ENCODE measurements at regions not wholly inside any gene's neighbourhood (a gene's known extent, or its start where the extent isn't known, plus 50 kb on each side); places are given as distances from the start of the nearest gene placed in this dataset.

DNA sequence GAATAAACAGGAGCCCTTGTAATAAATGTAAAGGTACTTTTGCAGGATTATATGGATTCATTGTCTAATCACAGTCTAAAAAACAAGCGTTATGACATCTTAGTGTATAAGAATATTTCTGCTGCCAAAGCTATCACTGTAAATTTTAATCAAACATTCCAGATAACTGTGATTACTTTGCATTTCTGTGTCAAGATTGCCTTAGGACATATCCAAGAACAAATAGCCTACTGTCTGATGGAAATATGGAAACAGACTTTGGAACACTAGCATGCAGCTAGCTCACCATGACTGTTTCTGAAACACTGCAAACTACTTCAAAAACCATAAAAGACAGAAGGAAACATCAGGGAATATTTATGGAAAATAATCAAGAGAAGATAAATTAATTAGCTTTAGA is 248.7 kb upstream of the ASCC3 start:
- TF ChIP-seq, protein P1, sequence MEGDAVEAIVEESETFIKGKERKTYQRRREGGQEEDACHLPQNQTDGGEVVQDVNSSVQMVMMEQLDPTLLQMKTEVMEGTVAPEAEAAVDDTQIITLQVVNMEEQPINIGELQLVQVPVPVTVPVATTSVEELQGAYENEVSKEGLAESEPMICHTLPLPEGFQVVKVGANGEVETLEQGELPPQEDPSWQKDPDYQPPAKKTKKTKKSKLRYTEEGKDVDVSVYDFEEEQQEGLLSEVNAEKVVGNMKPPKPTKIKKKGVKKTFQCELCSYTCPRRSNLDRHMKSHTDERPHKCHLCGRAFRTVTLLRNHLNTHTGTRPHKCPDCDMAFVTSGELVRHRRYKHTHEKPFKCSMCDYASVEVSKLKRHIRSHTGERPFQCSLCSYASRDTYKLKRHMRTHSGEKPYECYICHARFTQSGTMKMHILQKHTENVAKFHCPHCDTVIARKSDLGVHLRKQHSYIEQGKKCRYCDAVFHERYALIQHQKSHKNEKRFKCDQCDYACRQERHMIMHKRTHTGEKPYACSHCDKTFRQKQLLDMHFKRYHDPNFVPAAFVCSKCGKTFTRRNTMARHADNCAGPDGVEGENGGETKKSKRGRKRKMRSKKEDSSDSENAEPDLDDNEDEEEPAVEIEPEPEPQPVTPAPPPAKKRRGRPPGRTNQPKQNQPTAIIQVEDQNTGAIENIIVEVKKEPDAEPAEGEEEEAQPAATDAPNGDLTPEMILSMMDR (IDR thresholded peaks at IDR 0.05): no peak
- TF ChIP-seq POLR2AphosphoS5 (IDR thresholded peaks at IDR 0.05) (no peak), POLR2A (IDR thresholded peaks at IDR 0.05) (no peak), EP300 (IDR thresholded peaks at IDR 0.05) (no peak)

Data from gastroesophageal sphincter (tissue), 3 donors.